Gastroesophageal sphincter (tissue), 4 donors: ENCODE measurements at regions not wholly inside any gene's neighbourhood (a gene's known extent, or its start where the extent isn't known, plus 50 kb on each side); places are given as distances from the start of the nearest gene placed in this dataset.

Source experiments
- ATAC-seq: fragments of 150-250 bp; one replicate; pipeline ENCODE4 v1.9.1; 2016; ENCODE audit warnings: mild to moderate bottlenecking, moderate library complexity
- H3K27ac ChIP-seq, 4 donors: fragments of 200-600 bp; sonication (generic) in 3 of 4; 1 replicate in 3 of 4; 2 replicates in 1 of 4; pipeline ENCODE4 v1.5.1; 2016 to 2019
- H3K27me3 ChIP-seq: fragments of 200-600 bp; sonication (generic); one replicate; pipeline ENCODE4 v1.5.1; 2019
- H3K36me3 ChIP-seq, 2 donors: fragments of 200-600 bp; sonication (generic); one replicate each; pipeline ENCODE4 v1.5.1; 2019; ENCODE audit warnings: control low read depth in 1 of 2
- H3K4me1 ChIP-seq, 3 donors: fragments of 200-600 bp; sonication (generic); 1 replicate in 2 of 3; 2 replicates in 1 of 3; pipeline ENCODE4 v1.5.1; 2016 to 2019; ENCODE audit warnings: control low read depth in 2 of 3
- H3K4me3 ChIP-seq, 2 donors: fragments of 200-600 bp; sonication (generic); one replicate each; pipeline ENCODE4 v1.5.1; 2019; ENCODE audit warnings: mild to moderate bottlenecking in 1 of 2, moderate library complexity in 1 of 2
- H3K9me3 ChIP-seq, 3 donors: fragments of 200-600 bp; sonication (generic); one replicate each; pipeline ENCODE4 v1.5.1; 2017 to 2019; ENCODE audit warnings: control low read depth in 2 of 3
- CTCF ChIP-seq, 4 experiments: fragments of 200-600 bp in 2 of 4; fragments of 450-650 bp in 2 of 4; sonication (generic) in 1 of 4; IDR thresholded peaks; one replicate each; pipeline ENCODE4 v1.5.1; 2017 to 2019; ENCODE audit warnings: antibody characterized with exemption in 4 of 4, mild to moderate bottlenecking in 2 of 4, moderate library complexity in 2 of 4
- EP300 ChIP-seq: sonication (generic); formaldehyde crosslinking; IDR thresholded peaks from one replicate; pipeline ENCODE4 v1.6.1; 2017; ENCODE audit warnings: antibody characterized with exemption, mild to moderate bottlenecking
- POLR2A ChIP-seq, 2 donors: fragments of 450-650 bp; IDR thresholded peaks; one replicate each; pipeline ENCODE4 v1.6.1; 2017; ENCODE audit warnings: antibody characterized with exemption in 2 of 2, mild to moderate bottlenecking in 2 of 2, moderate library complexity in 1 of 2
- POLR2AphosphoS5 ChIP-seq: sonication (generic); formaldehyde crosslinking; IDR thresholded peaks from one replicate; pipeline ENCODE4 v1.6.1; 2017; ENCODE audit warnings: antibody characterized with exemption
- WGBS, 2 donors: methylation state at CpG; one replicate each; pipeline ENCODE4 v1.1.5; 2018; ENCODE audit warnings: low coverage in 1 of 2; 5-methylcytosine and 5-hydroxymethylcytosine counted together

DNA sequence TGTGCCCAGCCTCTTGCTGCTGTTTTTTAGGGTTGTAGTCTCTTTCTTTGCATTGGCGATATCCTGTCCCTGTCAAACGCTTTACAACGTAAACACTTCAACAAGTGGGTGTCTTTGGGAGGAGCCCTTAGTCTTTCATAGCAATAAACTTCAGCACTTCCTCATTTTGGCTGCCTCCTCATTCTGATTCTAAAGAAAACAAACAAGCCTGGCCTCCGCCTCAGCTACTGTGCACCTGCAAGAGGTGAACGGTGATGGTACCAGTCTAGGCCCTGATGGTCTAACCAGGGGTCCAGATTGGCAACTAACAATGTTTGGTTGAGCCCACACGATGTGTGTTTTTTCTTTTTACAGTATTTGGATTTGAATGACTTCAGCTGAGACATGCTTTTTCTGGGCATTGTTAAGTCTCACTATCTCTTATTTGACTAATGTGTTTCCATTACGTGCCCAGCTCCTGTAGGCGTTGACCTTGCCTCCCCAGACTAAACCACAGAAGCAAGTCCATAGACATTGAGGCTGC is 53.2 kb upstream of the CUL3 start:
- WGBS, 2 donors = 65 to 84% methylated on average over 8 of the region's 8 CpGs

More for the DNA sequence above, 53.2 kb upstream of the CUL3 start:
- Histone ChIP-seq H3K27me3 (peaks cover 2% of the 10 kb centered on the region), H3K27ac (no peak overlapping the region), H3K4me3 (no peak overlapping the region), H3K9me3 (no peaks in the 10 kb centered on the region), H3K36me3 (no peaks in the 10 kb centered on the region), H3K4me1 (no peaks in the 10 kb centered on the region)
- TF ChIP-seq CTCF (IDR thresholded peaks at IDR 0.05) (no peak), POLR2A (IDR thresholded peaks at IDR 0.05) (no peak), EP300 (no peak), POLR2AphosphoS5 (no peak)
- no peak for ATAC-seq
